ENCODE measurements at regions not wholly inside any gene's neighbourhood (a gene's known extent, or its start where the extent isn't known, plus 50 kb on each side); places are given as distances from the start of the nearest gene placed in this dataset.

- no peak for DNase-seq
Measured at GRCh38 chr2:38202713-38203445, 126.9 kb upstream of the CYP1B1 start.

- DNase-seq, result no peak
Measured at GRCh38 chr2:38201784-38202183, 125.8 kb upstream of the CYP1B1 start.

- DNase-seq, result no peak
Measured at GRCh38 chr2:38200598-38200997, 124.6 kb upstream of the CYP1B1 start.

- no peak for DNase-seq
Measured at GRCh38 chr2:38199127-38199526, 123.2 kb upstream of the CYP1B1 start.

- no peak for DNase-seq
Measured at GRCh38 chr2:38194751-38195150, 118.8 kb upstream of the CYP1B1 start.

GRCh38 chr2:38192976-38193375 is 117.0 kb upstream of the CYP1B1 start:
- no peak for DNase-seq

- no peak for DNase-seq
Measured at GRCh38 chr2:38192046-38192445, 116.1 kb upstream of the CYP1B1 start.

- DNase-seq, result no peak
Measured at GRCh38 chr2:38191516-38191915, 115.6 kb upstream of the CYP1B1 start.

- DNase-seq, result no peak
Measured at GRCh38 chr2:38190542-38191218, 114.7 kb upstream of the CYP1B1 start.

GRCh38 chr2:38187541-38188011 is 111.6 kb upstream of the CYP1B1 start:
- DNase-seq, result peak; percentile 19

- DNase-seq, result no peak
Measured at GRCh38 chr2:38185012-38185491, 109.1 kb upstream of the CYP1B1 start.

- DNase-seq, result no peak
Measured at GRCh38 chr2:38182492-38183003, 106.6 kb upstream of the CYP1B1 start.

- DNase-seq, result peak; percentile 61
Measured at GRCh38 chr2:38181806-38182491, 106.0 kb upstream of the CYP1B1 start.

- DNase-seq, result no peak
Measured at GRCh38 chr2:38180754-38181153, 104.8 kb upstream of the CYP1B1 start.

- DNase-seq, result no peak
Measured at GRCh38 chr2:38178556-38179419, 102.8 kb upstream of the CYP1B1 start.

- DNase-seq, result no peak
Measured at GRCh38 chr2:38178119-38178518, 102.2 kb upstream of the CYP1B1 start.

- DNase-seq, result no peak
Measured at GRCh38 chr2:38176619-38177021, 100.7 kb upstream of the CYP1B1 start.

- DNase-seq, result no peak
Measured at GRCh38 chr2:38174646-38175423, 98.9 kb upstream of the CYP1B1 start.

- DNase-seq, result no peak
Measured at GRCh38 chr2:38174131-38174530, 98.2 kb upstream of the CYP1B1 start.

- DNase-seq, result no peak
Measured at GRCh38 chr2:38173683-38174082, 97.7 kb upstream of the CYP1B1 start.

- no peak for DNase-seq
Measured at GRCh38 chr2:38171208-38171855, 95.4 kb upstream of the CYP1B1 start.
